HEK293 (cell line): ENCODE measurements at regions not wholly inside any gene's neighbourhood (a gene's known extent, or its start where the extent isn't known, plus 50 kb on each side); places are given as distances from the start of the nearest gene placed in this dataset.

ENCODE experiments used
- CTCF ChIA-PET: fragments of 350-600 bp; formaldehyde crosslinking; extraction: SDS; loops from one replicate; lab custom pipeline; 2021; ENCODE audit warnings: antibody characterized with exemption; lab: Yijun Ruan, JAX
- POLR2A ChIA-PET: fragments of 300-600 bp; formaldehyde crosslinking; extraction: SDS; loops from one replicate; lab custom pipeline; 2020; ENCODE audit warnings: antibody characterized with exemption, inconsistent platforms; lab: Yijun Ruan, JAX
- H3K27ac ChIP-seq: fragments of 200-500 bp; sonication (Bioruptor generic); 2 replicates; pipeline ENCODE4 v1.5.1; 2014; ENCODE audit warnings: low read depth, low read length, control low read depth, inconsistent platforms; ENCODE audit errors: extremely low read depth
- H3K36me3 ChIP-seq, 2 experiments: fragments of 200-500 bp in 1 of 2; sonication (Bioruptor generic) in 1 of 2; 1 replicate in 1 of 2; 2 replicates in 1 of 2; pipeline ENCODE4 v1.5.1; 2014 to 2017; ENCODE audit warnings: inconsistent platforms in 2 of 2, low read length in 2 of 2; ENCODE audit not compliant: control insufficient read depth in 2 of 2, insufficient read depth in 1 of 2
- H3K4me1 ChIP-seq: fragments of 200-500 bp; sonication (Bioruptor generic); 2 replicates; pipeline ENCODE4 v1.5.1; 2014; ENCODE audit warnings: mild to moderate bottlenecking, low read length, inconsistent platforms; ENCODE audit not compliant: control insufficient read depth, insufficient read depth
- H3K4me3 ChIP-seq: 2 replicates; pipeline ENCODE4 v1.5.1; 2011; ENCODE audit warnings: low read depth, mild to moderate bottlenecking, control low read depth, low read length, moderate library complexity
- H3K9me3 ChIP-seq: fragments of 200-500 bp; sonication (Bioruptor generic); 2 replicates; pipeline ENCODE4 v1.5.1; 2014; ENCODE audit warnings: low read depth, low read length, inconsistent platforms; ENCODE audit not compliant: control insufficient read depth, insufficient read depth
- BCL6B ChIP-seq: fragments of 450-650 bp; formaldehyde crosslinking; IDR thresholded peaks from 2 replicates; pipeline ENCODE4 v1.5.1; 2017; ENCODE audit warnings: missing biosample characterization, missing genetic modification characterization
- CTCF ChIP-seq: fragments of 450-650 bp; formaldehyde crosslinking; IDR thresholded peaks from 2 replicates; pipeline ENCODE4 v1.5.1; 2016; ENCODE audit warnings: missing biosample characterization, missing genetic modification characterization
- ZBTB17 ChIP-seq: fragments of 450-650 bp; formaldehyde crosslinking; IDR thresholded peaks from 2 replicates; pipeline ENCODE4 v1.5.1; 2016; ENCODE audit warnings: missing biosample characterization, missing genetic modification characterization
- ZNF157 ChIP-seq: fragments of 450-650 bp; formaldehyde crosslinking; IDR thresholded peaks from 2 replicates; pipeline ENCODE4 v1.5.1; 2016; ENCODE audit warnings: missing biosample characterization, missing genetic modification characterization
- ZNF37A ChIP-seq: fragments of 450-650 bp; IDR thresholded peaks from 2 replicates; pipeline ENCODE4 v1.5.1; 2018; ENCODE audit warnings: missing biosample characterization, missing genetic modification characterization
- ZNF549 ChIP-seq: fragments of 450-650 bp; IDR thresholded peaks from 2 replicates; pipeline ENCODE4 v1.5.1; 2018; ENCODE audit warnings: missing biosample characterization, missing genetic modification characterization, mild to moderate bottlenecking, inconsistent platforms, moderate library complexity
- ZNF624 ChIP-seq: fragments of 450-650 bp; formaldehyde crosslinking; IDR thresholded peaks from 2 replicates; pipeline ENCODE4 v1.5.1; 2017; ENCODE audit warnings: missing biosample characterization, missing genetic modification characterization
- ZNF654 ChIP-seq: fragments of 450-650 bp; formaldehyde crosslinking; IDR thresholded peaks from 2 replicates; pipeline ENCODE4 v1.5.1; 2016; ENCODE audit warnings: low read depth, missing biosample characterization, missing genetic modification characterization
- ZNF670 ChIP-seq: fragments of 450-650 bp; formaldehyde crosslinking; IDR thresholded peaks from 2 replicates; pipeline ENCODE4 v1.5.1; 2016; ENCODE audit warnings: missing biosample characterization, missing genetic modification characterization, low read depth
- ZNF707 ChIP-seq: fragments of 450-650 bp; formaldehyde crosslinking; IDR thresholded peaks from 2 replicates; pipeline ENCODE4 v1.5.1; 2016; ENCODE audit warnings: missing biosample characterization, missing genetic modification characterization
- ZNF777 ChIP-seq: fragments of 450-650 bp; formaldehyde crosslinking; IDR thresholded peaks from 2 replicates; pipeline ENCODE4 v1.5.1; 2017; ENCODE audit warnings: missing biosample characterization, missing genetic modification characterization, borderline replicate concordance

GRCh38 chr7:25388681-25389080 lies 160.4 kb upstream of the NPVF start:
- no peak overlapping the region for H3K27ac ChIP-seq
- no peaks in the 10 kb centered on the region for H3K9me3 ChIP-seq
- ChIA-PET CTCF (interaction anchor here (0.6 to 8.5 kb wide), 16 partner anchors 8 to 462 kb away, joined by 3 to 280 read pairs (median 7); no protein-coding TSS in a partner anchor), POLR2A (no interaction called here)
- no peaks in the 10 kb centered on the region for H3K36me3 ChIP-seq
- H3K4me1 ChIP-seq, result no peaks in the 10 kb centered on the region
- H3K4me3 ChIP-seq, result no peak overlapping the region
- TF ChIP-seq ZNF670 (tag by site-specific recombination), result no peak
- TF ChIP-seq ZNF37A (tag by site-specific recombination), result no peak
- TF ChIP-seq ZNF624 (tag by site-specific recombination), result no peak

- ChIA-PET POLR2A (interaction anchor here (1.1 kb wide), 1 partner anchor 130 kb away, joined by 4 read pairs; no protein-coding TSS in a partner anchor), CTCF (interaction anchor here (0.5 to 8.5 kb wide), 26 partner anchors 9 to 1581 kb away, joined by 3 to 280 read pairs (median 5); no protein-coding TSS in a partner anchor)
- Histone ChIP-seq H3K27ac (no peak overlapping the region), H3K9me3 (no peaks in the 10 kb centered on the region), H3K4me3 (no peak overlapping the region), H3K36me3 (no peaks in the 10 kb centered on the region), H3K4me1 (peaks cover 2% of the 10 kb centered on the region; the same call in 1 of the 2 replicates)
- TF ChIP-seq ZBTB17 (tag by site-specific recombination) (peak; percentile 86), ZNF654 (tag by site-specific recombination) (peak; percentile 82), CTCF (tag by site-specific recombination) (peak; percentile 28; the same call in 1 of the 2 replicates), ZNF157 (tag by site-specific recombination) (no peak)
Observed at GRCh38 chr7:25389489-25390106, 161.3 kb upstream of the NPVF start.

GRCh38 chr7:25391295-25391861 lies 163.1 kb upstream of the NPVF start:
- no peaks in the 10 kb centered on the region for H3K36me3 ChIP-seq
- peaks cover 2% of the 10 kb centered on the region; the same call in 1 of the 2 replicates for H3K4me1 ChIP-seq
- TF ChIP-seq BCL6B (tag by site-specific recombination), result peak; percentile 93
- no peak for TF ChIP-seq ZNF777 (tag by site-specific recombination)
- peak; percentile 72 for TF ChIP-seq ZNF654 (tag by site-specific recombination)
- TF ChIP-seq ZNF549 (tag by site-specific recombination), result no peak
- H3K4me3 ChIP-seq, result no peak overlapping the region
- ChIA-PET POLR2A (no interaction called here), CTCF (interaction anchor here (0.6 to 8.5 kb wide), 45 partner anchors 8 to 896 kb away, joined by 3 to 280 read pairs (median 3); no protein-coding TSS in a partner anchor)
- no peak overlapping the region for H3K27ac ChIP-seq
- H3K9me3 ChIP-seq, result no peaks in the 10 kb centered on the region

- Histone ChIP-seq H3K9me3 (no peaks in the 10 kb centered on the region), H3K27ac (no peak overlapping the region)
- no peak for TF ChIP-seq ZNF707
- TF ChIP-seq, all 188 proteins: peak for 0
- CTCF ChIA-PET, result interaction anchor here (0.6 to 8.5 kb wide), 37 partner anchors 8 to 896 kb away, joined by 3 to 280 read pairs (median 3); no protein-coding TSS in a partner anchor
- POLR2A ChIA-PET, result no interaction called here
- Histone ChIP-seq H3K4me1 (peaks cover 2% of the 10 kb centered on the region; the same call in 1 of the 2 replicates), H3K4me3 (no peak overlapping the region), H3K36me3 (no peaks in the 10 kb centered on the region)
Observed at GRCh38 chr7:25391961-25392587, 163.8 kb upstream of the NPVF start.
